K562 (cell line): ENCODE measurements at regions not wholly inside any gene's neighbourhood (a gene's known extent, or its start where the extent isn't known, plus 50 kb on each side); places are given as distances from the start of the nearest gene placed in this dataset.

Source experiments
- ATAC-seq: fragments of 200-7000 bp; cut with Tn5 transposase; 3 replicates; pipeline ENCODE4 v1.9.1; 2020; ENCODE audit warnings: moderate library complexity
- BruUV-seq: library from RNA; stranded (reverse); fragments of 400-500 nt; replicated peaks from 2 replicates; lab custom pipeline; 2021; lab: Mats Ljungman, UMichigan
- CTCF ChIA-PET: fragments of 300-600 bp; formaldehyde crosslinking; extraction: SDS; loops from one replicate; lab custom pipeline; 2021; ENCODE audit warnings: low intra/inter-chr PET ratio; lab: Yijun Ruan, JAX
- POLR2A ChIA-PET: fragments of 300-600, 350-650 bp; sonication (Branson Sonifier 250); formaldehyde crosslinking; extraction: SDS; loops from one replicate; lab custom pipeline; 2021; ENCODE audit warnings: antibody characterized with exemption, inconsistent platforms; lab: Yijun Ruan, JAX
- DNase-seq, 4 experiments: peaks; one replicate each; pipeline versions ENCODE4 v3.0.0 to v3.0.0-alpha.2; 2011 to 2018; ENCODE audit warnings: low spot score in 3 of 4, mixed read lengths in 3 of 4; ENCODE audit errors: extremely low read depth in 1 of 4
- FAIRE-seq: peaks from 2 replicates; lab custom pipeline; 2011; peaks lifted over from hg19 to GRCh38; lab: Jason Lieb, UNC
- H2AFZ ChIP-seq: 2 replicates; pipeline ENCODE4 v1.6.0; 2011; ENCODE audit warnings: low read depth, low read length, control low read depth, inconsistent platforms
- H3K27ac ChIP-seq: fragments of 200-600 bp; 3 replicates; pipeline ENCODE4 v1.8.0; 2011; ENCODE audit warnings: low read depth, mild to moderate bottlenecking, control low read depth, inconsistent platforms, low read length, moderate library complexity, mixed read lengths; ENCODE audit errors: extremely low read depth
- H3K27me3 ChIP-seq, 2 experiments: fragments of 300-600 bp in 1 of 2; 2 replicates in 1 of 2; 3 replicates in 1 of 2; pipeline versions ENCODE4 v1.6.0 to v1.8.0; 2011; ENCODE audit warnings: inconsistent platforms in 2 of 2, low read length in 2 of 2, mild to moderate bottlenecking in 1 of 2, mixed read lengths in 1 of 2, moderate library complexity in 1 of 2; ENCODE audit not compliant: control insufficient read depth in 2 of 2, insufficient read depth in 2 of 2
- H3K36me3 ChIP-seq: fragments of 300-600 bp; 3 replicates; pipeline ENCODE4 v1.8.0; 2011; ENCODE audit warnings: mild to moderate bottlenecking, low read length, inconsistent platforms; ENCODE audit not compliant: control insufficient read depth, insufficient read depth
- H3K4me1 ChIP-seq, 2 experiments: fragments of 200-600 bp in 1 of 2; replicated peaks in 1 of 2; 2 replicates in 1 of 2; 3 replicates in 1 of 2; pipeline versions ENCODE4 v1.5.1 to v1.8.0; 2011; ENCODE audit warnings: inconsistent platforms in 2 of 2, low read length in 2 of 2, mild to moderate bottlenecking in 1 of 2, mixed read lengths in 1 of 2, moderate library complexity in 1 of 2; ENCODE audit not compliant: control insufficient read depth in 2 of 2, insufficient read depth in 2 of 2
- H3K4me2 ChIP-seq: 2 replicates; pipeline ENCODE4 v1.6.1; 2011; ENCODE audit warnings: low read length, control low read depth, inconsistent platforms, mixed read lengths; ENCODE audit not compliant: insufficient read depth
- H3K4me3 ChIP-seq: fragments of 200-600 bp; sonication (generic), shearing (Covaris generic); 2 replicates; pipeline ENCODE4 v1.5.1; 2016; ENCODE audit warnings: control low read depth, inconsistent platforms
- H3K79me2 ChIP-seq: fragments of 200-600 bp; 3 replicates; pipeline ENCODE4 v1.8.0; 2011; ENCODE audit warnings: low read length, inconsistent platforms; ENCODE audit not compliant: control insufficient read depth, insufficient read depth
- H3K9ac ChIP-seq, 2 experiments: 2 replicates each; pipeline versions ENCODE4 v1.6.0 to v1.6.1; 2011; ENCODE audit warnings: low read depth in 2 of 2, low read length in 2 of 2, control low read depth in 1 of 2, inconsistent platforms in 1 of 2, mild to moderate bottlenecking in 1 of 2, mixed read lengths in 1 of 2; ENCODE audit not compliant: insufficient read depth in 1 of 2
- H3K9me1 ChIP-seq: one replicate; pipeline ENCODE4 v1.6.0; 2011; ENCODE audit warnings: inconsistent platforms, mild to moderate bottlenecking, low read length, moderate library complexity; ENCODE audit not compliant: control insufficient read depth, insufficient read depth
- H3K9me3 ChIP-seq: replicated peaks from 2 replicates; pipeline ENCODE4 v1.5.1; 2011; ENCODE audit warnings: low read depth, low read length, inconsistent platforms; ENCODE audit not compliant: control insufficient read depth, insufficient read depth
- H4K20me1 ChIP-seq: replicated peaks from 2 replicates; pipeline ENCODE4 v1.6.1; 2011; ENCODE audit warnings: low read length, inconsistent platforms, mixed read lengths; ENCODE audit not compliant: control insufficient read depth, insufficient read depth
- CTBP1 ChIP-seq: fragments of 450-650 bp; IDR thresholded peaks from 2 replicates; pipeline ENCODE4 v1.6.1; 2016; ENCODE audit warnings: borderline replicate concordance
- GTF2E2 ChIP-seq: fragments of 200-800 bp; sonication (Bioruptor generic); IDR thresholded peaks from 2 replicates; pipeline ENCODE4 v1.6.1; 2016; ENCODE audit warnings: missing genetic modification characterization, missing compliant biosample characterization
- ZNF584 ChIP-seq: fragments of 200-800 bp; sonication (Bioruptor generic); IDR thresholded peaks from 2 replicates; pipeline ENCODE4 v1.6.1; 2016; ENCODE audit warnings: low read depth, mild to moderate bottlenecking, missing genetic modification characterization, missing compliant biosample characterization
- ZNF79 ChIP-seq: fragments of 250-450 bp; sonication (Bioruptor Pico); IDR thresholded peaks from 2 replicates; pipeline ENCODE4 v1.4.0; 2020; ENCODE audit warnings: low read depth, mild to moderate bottlenecking, moderate library complexity
- WGBS: fragments of 100-300 bp; shearing (Covaris generic); methylation state at CpG from one replicate; pipeline ENCODE4 v1.1.6; 2016; ENCODE audit warnings: low coverage, mixed read lengths; ENCODE audit not compliant: insufficient coverage; ENCODE audit errors: missing lambda C conversion rate; 5-methylcytosine and 5-hydroxymethylcytosine counted together
- in situ Hi-C: fragments of 300-500 bp; cut with MboI; formaldehyde crosslinking; loops from 4 replicates; pipeline ENCODE4 v1.15.0; 2018; ENCODE audit warnings: inconsistent platforms, mixed read lengths
- intact Hi-C: fragments of 100-400 bp; cut with micrococcal nuclease; formaldehyde crosslinking; loops from 2 replicates; pipeline ENCODE4 v1.14.2; 2022
- TF ChIP-seq, protein P1 (sequence below), 2 experiments: IDR thresholded peaks in 1 of 2; conservative IDR thresholded peaks in 1 of 2; 2 replicates each; pipeline ENCODE4 v1.6.1; 2016; ENCODE audit warnings: low read depth in 2 of 2, mild to moderate bottlenecking in 1 of 2, missing compliant biosample characterization in 1 of 2, missing genetic modification characterization in 1 of 2, moderate library complexity in 1 of 2
- TF ChIP-seq, protein P2 (sequence below): fragments of 250-450 bp; sonication (Bioruptor Pico); IDR thresholded peaks from 2 replicates; pipeline ENCODE4 v1.8.0; 2021; ENCODE audit warnings: borderline replicate concordance, mild to moderate bottlenecking, moderate library complexity; ENCODE audit not compliant: poor library complexity, severe bottlenecking
- TF ChIP-seq, protein P3 (sequence below): fragments of 450-650 bp; formaldehyde crosslinking; IDR thresholded peaks from 2 replicates; pipeline ENCODE4 v1.4.0; 2020; ENCODE audit warnings: mild to moderate bottlenecking, moderate library complexity

DNA sequence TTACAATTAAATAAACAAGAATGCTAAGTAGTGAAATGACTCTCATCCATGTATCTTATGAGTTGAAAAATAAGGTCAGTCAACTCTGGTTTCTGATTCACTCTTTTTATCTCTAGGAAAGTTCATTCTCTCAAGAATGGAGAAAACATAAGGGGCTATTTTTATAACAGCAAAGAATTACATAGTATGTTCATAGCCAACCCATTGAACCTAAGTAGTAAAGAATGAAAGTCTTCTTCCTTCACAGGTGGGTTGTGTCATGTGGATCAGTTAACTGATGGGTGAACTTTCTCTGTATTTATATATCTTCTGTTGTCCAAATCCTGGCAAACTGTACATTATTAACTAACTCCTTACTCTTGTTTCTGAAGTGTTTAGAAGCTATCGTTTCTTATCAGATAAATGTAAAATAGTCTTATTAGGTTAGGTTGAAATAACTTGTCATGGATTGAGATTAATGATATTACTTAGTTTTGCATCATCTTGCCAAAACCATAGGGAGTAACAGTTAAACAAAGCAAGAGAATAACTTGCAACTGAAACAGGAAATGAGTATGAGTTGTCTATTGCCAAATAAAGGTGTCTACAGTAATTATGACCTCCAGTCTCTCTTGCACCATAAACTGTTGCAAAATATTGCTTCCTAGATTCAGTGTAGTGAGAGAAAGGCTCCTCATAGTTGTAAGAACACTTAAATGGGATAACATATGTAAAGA, 86.8 kb downstream of the ANKRD7 start (continued):
- TF ChIP-seq, protein P1, sequence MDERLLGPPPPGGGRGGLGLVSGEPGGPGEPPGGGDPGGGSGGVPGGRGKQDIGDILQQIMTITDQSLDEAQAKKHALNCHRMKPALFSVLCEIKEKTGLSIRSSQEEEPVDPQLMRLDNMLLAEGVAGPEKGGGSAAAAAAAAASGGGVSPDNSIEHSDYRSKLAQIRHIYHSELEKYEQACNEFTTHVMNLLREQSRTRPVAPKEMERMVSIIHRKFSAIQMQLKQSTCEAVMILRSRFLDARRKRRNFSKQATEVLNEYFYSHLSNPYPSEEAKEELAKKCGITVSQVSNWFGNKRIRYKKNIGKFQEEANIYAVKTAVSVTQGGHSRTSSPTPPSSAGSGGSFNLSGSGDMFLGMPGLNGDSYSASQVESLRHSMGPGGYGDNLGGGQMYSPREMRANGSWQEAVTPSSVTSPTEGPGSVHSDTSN (CRISPR knock-in tag; IDR thresholded peaks at IDR 0.05; ENCODE audit: low read depth) = no peak
- TF ChIP-seq, protein P1 (tag; conservative IDR thresholded peaks at IDR 0.05; ENCODE audit: low read depth) = 0 out of 2 replicates have a peak, but pooled peaks have one; percentile 20
- TF ChIP-seq ZNF584 (CRISPR knock-in tag) = peak; percentile 70; the same call in 1 of the 2 replicates

DNA sequence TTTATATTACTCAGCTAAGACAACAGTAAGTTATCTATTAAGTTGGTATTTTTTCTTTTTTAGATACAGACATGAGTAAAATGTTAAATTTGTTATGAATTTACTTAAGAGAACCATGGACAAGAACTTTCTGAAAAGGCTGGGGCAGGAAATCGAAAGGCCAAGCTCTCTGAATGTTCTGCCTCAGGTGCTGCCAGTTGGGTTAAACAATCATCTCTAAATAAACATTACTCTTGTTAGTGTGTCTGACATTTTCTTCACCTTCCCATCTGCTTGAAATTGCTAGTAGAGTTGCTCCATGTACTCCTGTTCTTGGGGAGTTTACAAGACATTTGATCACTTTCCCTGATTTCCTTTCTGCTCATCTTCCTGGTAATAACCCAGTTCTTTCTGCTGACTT, 87.5 kb downstream of the ANKRD7 start:
- CTCF ChIA-PET = no interaction called here
- no peaks in the 10 kb centered on the region for H3K79me2 ChIP-seq
- H2AFZ ChIP-seq = no peak overlapping the region
- no TSS peak for BruUV-seq
- in situ Hi-C loops = no loop called here
- H3K27me3 ChIP-seq = no peaks in the 10 kb centered on the region
- intact Hi-C loops = no loop called here
- no peaks in the 10 kb centered on the region for H4K20me1 ChIP-seq
- ATAC-seq (no peak), FAIRE-seq (no peak), DNase-seq (no peak)
- H3K4me3 ChIP-seq = no peak overlapping the region
- no peak overlapping the region for H3K4me2 ChIP-seq
- H3K9me3 ChIP-seq = 0 out of 2 replicates have a peak, but pooled peaks cover 2% of the 10 kb centered on the region
- H3K9ac ChIP-seq = no peak overlapping the region
- H3K27ac ChIP-seq = no peak overlapping the region
- no peaks in the 10 kb centered on the region for H3K4me1 ChIP-seq
- no peaks in the 10 kb centered on the region for H3K9me1 ChIP-seq
- WGBS = 0% methylated on average over 1 of the region's 1 CpG
- POLR2A ChIA-PET = no interaction called here
- no peaks in the 10 kb centered on the region for H3K36me3 ChIP-seq
- no peak for TF ChIP-seq CTBP1
- TF ChIP-seq, protein P2, sequence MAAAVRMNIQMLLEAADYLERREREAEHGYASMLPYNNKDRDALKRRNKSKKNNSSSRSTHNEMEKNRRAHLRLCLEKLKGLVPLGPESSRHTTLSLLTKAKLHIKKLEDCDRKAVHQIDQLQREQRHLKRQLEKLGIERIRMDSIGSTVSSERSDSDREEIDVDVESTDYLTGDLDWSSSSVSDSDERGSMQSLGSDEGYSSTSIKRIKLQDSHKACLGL (CRISPR knock-in tag) = no peak
- TF ChIP-seq, protein P3, sequence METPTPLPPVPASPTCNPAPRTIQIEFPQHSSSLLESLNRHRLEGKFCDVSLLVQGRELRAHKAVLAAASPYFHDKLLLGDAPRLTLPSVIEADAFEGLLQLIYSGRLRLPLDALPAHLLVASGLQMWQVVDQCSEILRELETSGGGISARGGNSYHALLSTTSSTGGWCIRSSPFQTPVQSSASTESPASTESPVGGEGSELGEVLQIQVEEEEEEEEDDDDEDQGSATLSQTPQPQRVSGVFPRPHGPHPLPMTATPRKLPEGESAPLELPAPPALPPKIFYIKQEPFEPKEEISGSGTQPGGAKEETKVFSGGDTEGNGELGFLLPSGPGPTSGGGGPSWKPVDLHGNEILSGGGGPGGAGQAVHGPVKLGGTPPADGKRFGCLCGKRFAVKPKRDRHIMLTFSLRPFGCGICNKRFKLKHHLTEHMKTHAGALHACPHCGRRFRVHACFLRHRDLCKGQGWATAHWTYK = 0 out of 2 replicates have a peak, but pooled peaks have one; percentile 38
- TF ChIP-seq ZNF79 (CRISPR knock-in tag) = peak; percentile 6; the same call in 1 of the 2 replicates
- no peak for TF ChIP-seq GTF2E2 (tag)
